ENCODE measurements at regions not wholly inside any gene's neighbourhood (a gene's known extent, or its start where the extent isn't known, plus 50 kb on each side); places are given as distances from the start of the nearest gene placed in this dataset.

DNA sequence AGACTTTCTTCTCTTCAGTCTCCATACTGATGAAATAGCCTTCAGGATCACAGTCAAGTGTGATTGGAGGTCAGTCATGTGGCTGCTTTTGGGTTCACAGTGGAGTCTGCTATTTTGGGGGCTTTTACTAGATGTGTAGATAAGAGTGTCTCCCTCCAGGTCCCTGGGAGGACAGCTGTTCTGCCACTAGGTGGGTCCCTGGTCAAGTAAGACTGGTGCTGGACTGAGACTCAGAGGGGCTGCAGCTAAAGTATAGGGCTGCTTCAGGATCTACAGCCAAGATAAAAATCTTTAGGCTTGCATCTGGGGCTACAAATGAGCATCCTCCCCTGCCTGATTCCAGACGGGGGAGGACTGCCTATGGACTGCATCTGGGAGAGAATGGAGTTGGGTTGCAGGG, 200.7 kb upstream of the ANKRD50 start:
- Mint-ChIP-seq H3K4me1 (no peaks in the 10 kb centered on the region), H3K4me3 (no peak overlapping the region), H3K9me3 (peaks cover 0 to 21% (median 12%) of the 10 kb centered on the region in 7 donors), H3K27ac (no peak overlapping the region), H3K36me3 (no peaks in the 10 kb centered on the region), H3K27me3 (ENCODE audit: low read depth in 3 of 3) (peaks cover 0 to 2% (median 0%) of the 10 kb centered on the region in 3 donors)
- no peak overlapping the region for H2AFZ ChIP-seq (ENCODE audit: insufficient read depth, low read depth, low read length, poor library complexity, severe bottlenecking)
- no peaks in the 10 kb centered on the region for H4K20me1 ChIP-seq (ENCODE audit: insufficient read depth, low read length)
- peaks cover 10 to 15% of the 10 kb centered on the region in 2 donors for H3K9me3 ChIP-seq (replicated peaks in 1 of 2; ENCODE audit: control insufficient read depth in 1 of 2, insufficient read depth in 1 of 2, low read length in 2 of 2)
- H3K4me2 ChIP-seq (replicated peaks; ENCODE audit: extremely low read depth, low read length, poor library complexity, severe bottlenecking), result no peak overlapping the region
- WGBS (ENCODE audit: insufficient coverage), result 82% methylated on average over 1 of the region's 1 CpG
- H3K36me3 ChIP-seq (replicated peaks in 1 of 2; ENCODE audit: control insufficient read depth in 1 of 2, insufficient read depth in 2 of 2, low read length in 2 of 2), result no peaks in the 10 kb centered on the region
- no peak for DNase-seq
- H3K27ac ChIP-seq (ENCODE audit: low read depth in 1 of 2, low read length in 2 of 2), result no peak overlapping the region
- intact Hi-C loops (cut with micrococcal nuclease), result no loop called here
- TF ChIP-seq, protein P1, sequence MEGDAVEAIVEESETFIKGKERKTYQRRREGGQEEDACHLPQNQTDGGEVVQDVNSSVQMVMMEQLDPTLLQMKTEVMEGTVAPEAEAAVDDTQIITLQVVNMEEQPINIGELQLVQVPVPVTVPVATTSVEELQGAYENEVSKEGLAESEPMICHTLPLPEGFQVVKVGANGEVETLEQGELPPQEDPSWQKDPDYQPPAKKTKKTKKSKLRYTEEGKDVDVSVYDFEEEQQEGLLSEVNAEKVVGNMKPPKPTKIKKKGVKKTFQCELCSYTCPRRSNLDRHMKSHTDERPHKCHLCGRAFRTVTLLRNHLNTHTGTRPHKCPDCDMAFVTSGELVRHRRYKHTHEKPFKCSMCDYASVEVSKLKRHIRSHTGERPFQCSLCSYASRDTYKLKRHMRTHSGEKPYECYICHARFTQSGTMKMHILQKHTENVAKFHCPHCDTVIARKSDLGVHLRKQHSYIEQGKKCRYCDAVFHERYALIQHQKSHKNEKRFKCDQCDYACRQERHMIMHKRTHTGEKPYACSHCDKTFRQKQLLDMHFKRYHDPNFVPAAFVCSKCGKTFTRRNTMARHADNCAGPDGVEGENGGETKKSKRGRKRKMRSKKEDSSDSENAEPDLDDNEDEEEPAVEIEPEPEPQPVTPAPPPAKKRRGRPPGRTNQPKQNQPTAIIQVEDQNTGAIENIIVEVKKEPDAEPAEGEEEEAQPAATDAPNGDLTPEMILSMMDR (IDR thresholded peaks at IDR 0.05), result no peak
- no peaks in the 10 kb centered on the region for H3K4me1 ChIP-seq (ENCODE audit: control insufficient read depth in 1 of 2, insufficient read depth in 2 of 2, low read length in 2 of 2)
- H3K79me2 ChIP-seq (ENCODE audit: insufficient read depth, low read length), result no peaks in the 10 kb centered on the region
- no peak overlapping the region for H3K9ac ChIP-seq (ENCODE audit: insufficient read depth, low read length, poor library complexity, severe bottlenecking)
- no peak overlapping the region for H3K4me3 ChIP-seq (replicated peaks in 1 of 3; ENCODE audit: low read depth in 2 of 3, low read length in 3 of 3)
- H3K27me3 ChIP-seq (ENCODE audit: control insufficient read depth in 2 of 2, insufficient read depth in 2 of 2, low read length in 2 of 2), result no peaks in the 10 kb centered on the region

DNA sequence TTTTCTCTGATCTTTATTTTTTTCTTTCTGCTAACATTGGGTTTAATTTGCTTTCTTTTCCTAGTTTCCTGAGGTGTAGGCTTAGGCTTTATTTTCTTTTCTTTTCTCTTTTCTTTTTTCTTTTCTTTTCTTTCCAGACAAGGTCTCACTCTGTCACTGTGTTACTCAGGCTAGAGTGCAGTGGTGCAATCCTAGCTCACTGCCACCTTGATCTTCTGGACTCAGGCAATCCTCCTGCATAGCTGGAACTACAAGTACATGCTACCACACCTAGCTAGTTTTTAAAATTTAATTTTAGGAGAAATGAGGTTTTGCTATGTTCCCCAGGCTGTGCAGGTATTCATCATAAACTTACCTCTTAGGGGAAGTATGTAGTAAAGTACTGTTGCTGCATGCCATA, 197.8 kb upstream of the ANKRD50 start:
- H4K20me1 ChIP-seq (ENCODE audit: insufficient read depth, low read length), result no peaks in the 10 kb centered on the region
- TF ChIP-seq, protein P1 (IDR thresholded peaks at IDR 0.05), result no peak
- no peaks in the 10 kb centered on the region for H3K36me3 ChIP-seq (replicated peaks in 1 of 2; ENCODE audit: control insufficient read depth in 1 of 2, insufficient read depth in 2 of 2, low read length in 2 of 2)
- Mint-ChIP-seq H3K36me3 (no peaks in the 10 kb centered on the region), H3K27ac (no peak overlapping the region), H3K9me3 (peaks cover 0 to 20% (median 10%) of the 10 kb centered on the region in 7 donors), H3K4me3 (no peak overlapping the region), H3K27me3 (ENCODE audit: low read depth in 3 of 3) (no peaks in the 10 kb centered on the region), H3K4me1 (no peaks in the 10 kb centered on the region)
- peaks cover 10 to 15% of the 10 kb centered on the region in 2 donors for H3K9me3 ChIP-seq (replicated peaks in 1 of 2; ENCODE audit: control insufficient read depth in 1 of 2, insufficient read depth in 1 of 2, low read length in 2 of 2)
- no peaks in the 10 kb centered on the region for H3K4me1 ChIP-seq (ENCODE audit: control insufficient read depth in 1 of 2, insufficient read depth in 2 of 2, low read length in 2 of 2)
- no peak overlapping the region for H3K4me3 ChIP-seq (replicated peaks in 1 of 3; ENCODE audit: low read depth in 2 of 3, low read length in 3 of 3)
- no peak for DNase-seq
- H3K9ac ChIP-seq (ENCODE audit: insufficient read depth, low read length, poor library complexity, severe bottlenecking), result no peak overlapping the region
- no peak overlapping the region for H2AFZ ChIP-seq (ENCODE audit: insufficient read depth, low read depth, low read length, poor library complexity, severe bottlenecking)
- no peak overlapping the region for H3K4me2 ChIP-seq (replicated peaks; ENCODE audit: extremely low read depth, low read length, poor library complexity, severe bottlenecking)
- intact Hi-C loops (cut with micrococcal nuclease), result no loop called here
- H3K27me3 ChIP-seq (ENCODE audit: control insufficient read depth in 2 of 2, insufficient read depth in 2 of 2, low read length in 2 of 2), result no peaks in the 10 kb centered on the region
- no peaks in the 10 kb centered on the region for H3K79me2 ChIP-seq (ENCODE audit: insufficient read depth, low read length)
- H3K27ac ChIP-seq (ENCODE audit: low read depth in 1 of 2, low read length in 2 of 2), result no peak overlapping the region
